ENCODE measurements at regions not wholly inside any gene's neighbourhood (a gene's known extent, or its start where the extent isn't known, plus 50 kb on each side); places are given as distances from the start of the nearest gene placed in this dataset.

GRCh38 chr13:50357136-50357535, 341.9 kb downstream of the KCNRG start:
- no peak for TF ChIP-seq CTCF (conservative IDR thresholded peaks at IDR 0.05)
- H3K27ac ChIP-seq: peak overlapping the region; percentile 88

GRCh38 chr13:50357586-50358118, 342.4 kb downstream of the KCNRG start:
- H3K27ac ChIP-seq: peak overlapping the region; percentile 88
- TF ChIP-seq CTCF (conservative IDR thresholded peaks at IDR 0.05): no peak

GRCh38 chr13:50358231-50359040, 343.2 kb downstream of the KCNRG start:
- TF ChIP-seq CTCF (conservative IDR thresholded peaks at IDR 0.05): no peak
- H3K27ac ChIP-seq: peak overlapping the region; percentile 88

- no peak for TF ChIP-seq CTCF (conservative IDR thresholded peaks at IDR 0.05)
- peak overlapping the region; percentile 88 for H3K27ac ChIP-seq
These were observed 343.8 kb downstream of the KCNRG start for GRCh38 chr13:50359041-50359367.

GRCh38 chr13:50359779-50360178, 344.5 kb downstream of the KCNRG start:
- peak overlapping the region; percentile 88; the same call in 1 of the 2 replicates for H3K27ac ChIP-seq
- TF ChIP-seq CTCF (conservative IDR thresholded peaks at IDR 0.05): no peak

- no peak overlapping the region; the same call in 1 of the 2 replicates for H3K27ac ChIP-seq
- TF ChIP-seq CTCF (conservative IDR thresholded peaks at IDR 0.05): no peak
These were observed 345.4 kb downstream of the KCNRG start for GRCh38 chr13:50360637-50361036.

- no peak overlapping the region for H3K27ac ChIP-seq
- no peak for TF ChIP-seq CTCF (conservative IDR thresholded peaks at IDR 0.05)
These were observed 346.0 kb downstream of the KCNRG start for GRCh38 chr13:50361282-50361681.
